SU-DHL-6 (cell line): ENCODE measurements at regions not wholly inside any gene's neighbourhood (a gene's known extent, or its start where the extent isn't known, plus 50 kb on each side); places are given as distances from the start of the nearest gene placed in this dataset.
"Not testable (repeated sequence)": the region's sequence is repeated elsewhere in the genome, so short reads cannot be mapped to it uniquely, and the experiment has no call there.

Experiments
- H2AFZ ChIP-seq: fragments of 200-600 bp; sonication (generic); 2 replicates; pipeline ENCODE4 v1.6.1; 2014; ENCODE audit warnings: low read depth, mild to moderate bottlenecking, moderate library complexity, mixed read lengths, antibody characterized with exemption, low read length; ENCODE audit not compliant: severe bottlenecking
- H3F3A ChIP-seq: fragments of 200-600 bp; shearing (Covaris generic); 2 replicates; pipeline ENCODE4 v1.6.0; 2016; ENCODE audit warnings: antibody characterized with exemption, mild to moderate bottlenecking; ENCODE audit not compliant: insufficient read depth
- H3K27ac ChIP-seq: fragments of 200-600 bp; sonication (generic); 2 replicates; pipeline ENCODE4 v1.5.1; 2016; ENCODE audit warnings: low read depth, mild to moderate bottlenecking, low read length, moderate library complexity, mixed read lengths
- H3K27me3 ChIP-seq: fragments of 200-600 bp; sonication (generic), shearing (Covaris generic); 2 replicates; pipeline ENCODE4 v1.6.0; 2014; ENCODE audit warnings: mild to moderate bottlenecking, low read length
- H3K36me3 ChIP-seq: fragments of 200-600 bp; sonication (generic); 2 replicates; pipeline ENCODE4 v1.6.1; 2014; ENCODE audit warnings: mild to moderate bottlenecking, low read length, mixed read lengths
- H3K4me2 ChIP-seq: fragments of 300-600, 200-600 bp; shearing (Covaris generic), sonication (generic); 2 replicates; pipeline ENCODE4 v1.6.0; 2014; ENCODE audit warnings: low read length, low read depth, mild to moderate bottlenecking; ENCODE audit not compliant: poor library complexity, severe bottlenecking
- H3K4me3 ChIP-seq: fragments of 200-600 bp; sonication (generic); 2 replicates; pipeline ENCODE4 v1.5.1; 2014; ENCODE audit warnings: antibody characterized with exemption, low read length, mild to moderate bottlenecking, mixed read lengths; ENCODE audit not compliant: insufficient read depth, poor library complexity, severe bottlenecking
- H3K79me2 ChIP-seq: fragments of 200-600 bp; sonication (generic); 2 replicates; pipeline ENCODE4 v1.6.1; 2014; ENCODE audit warnings: mild to moderate bottlenecking, low read length, moderate library complexity; ENCODE audit not compliant: insufficient read depth
- H3K9ac ChIP-seq: fragments of 200-600 bp; sonication (generic); 2 replicates; pipeline ENCODE4 v1.7.0; 2014; ENCODE audit warnings: mild to moderate bottlenecking, low read length
- H3K9me2 ChIP-seq: fragments of 200-600 bp; sonication (generic); replicated peaks from 2 replicates; pipeline ENCODE4 v1.6.1; 2014; ENCODE audit warnings: low read length; ENCODE audit not compliant: insufficient read depth
- H3K9me3 ChIP-seq: fragments of 200-600 bp; sonication (generic); 2 replicates; pipeline ENCODE4 v1.6.1; 2014; ENCODE audit warnings: low read length, mixed read lengths; ENCODE audit not compliant: insufficient read depth
- H4K20me1 ChIP-seq: fragments of 200-600 bp; sonication (generic); 2 replicates; pipeline ENCODE4 v1.6.1; 2014; ENCODE audit warnings: low read depth, mild to moderate bottlenecking, antibody characterized with exemption, low read length, moderate library complexity, mixed read lengths
- CTCF ChIP-seq: fragments of 200-600 bp; sonication (generic); IDR thresholded peaks from one replicate; pipeline ENCODE4 v1.5.1; 2017; ENCODE audit warnings: antibody characterized with exemption, mild to moderate bottlenecking, low read length, moderate library complexity; ENCODE audit not compliant: insufficient read depth, poor library complexity, severe bottlenecking
- EZH2phosphoT487 ChIP-seq: fragments of 200-600 bp; sonication (generic), shearing (Covaris generic); conservative IDR thresholded peaks from 2 replicates; pipeline ENCODE4 v1.6.1; 2018; ENCODE audit warnings: mild to moderate bottlenecking, antibody characterized with exemption, low read length, moderate library complexity, mixed read lengths

- Histone ChIP-seq H3K9me2 (no peaks in the 10 kb centered on the region), H4K20me1 (no peaks in the 10 kb centered on the region), H3F3A (no peaks in the 10 kb centered on the region), H3K27me3 (no peaks in the 10 kb centered on the region), H3K27ac (no peak overlapping the region), H3K9ac (no peak overlapping the region), H3K9me3 (no peaks in the 10 kb centered on the region), H3K79me2 (no peaks in the 10 kb centered on the region), H3K4me2 (no peak overlapping the region), H2AFZ (no peak overlapping the region), H3K36me3 (no peaks in the 10 kb centered on the region), H3K4me3 (no peak overlapping the region)
- TF ChIP-seq EZH2phosphoT487: no peak
- no peak for TF ChIP-seq CTCF
Measured at GRCh38 chr19:13633109-13633508, 126.8 kb upstream of the CACNA1A start.

GRCh38 chr19:13632164-13632563, 125.9 kb upstream of the CACNA1A start:
- not testable (repeated sequence) for H3K9ac ChIP-seq, H3K9me3 ChIP-seq, H3K36me3 ChIP-seq, H3K27me3 ChIP-seq, H3K27ac ChIP-seq, H3K4me3 ChIP-seq, H2AFZ ChIP-seq, H3K9me2 ChIP-seq, H3K79me2 ChIP-seq, H4K20me1 ChIP-seq, H3F3A ChIP-seq, H3K4me2 ChIP-seq

GRCh38 chr19:13629687-13630357, 123.5 kb upstream of the CACNA1A start:
- no peak overlapping the region for H3K4me2 ChIP-seq
- no peak overlapping the region for H2AFZ ChIP-seq
- no peak overlapping the region for H3K4me3 ChIP-seq
- no peak for TF ChIP-seq CTCF
- no peak for TF ChIP-seq EZH2phosphoT487
- H3K36me3 ChIP-seq: no peaks in the 10 kb centered on the region
- no peaks in the 10 kb centered on the region for H3K9me2 ChIP-seq
- H3F3A ChIP-seq: no peaks in the 10 kb centered on the region
- H3K9ac ChIP-seq: no peak overlapping the region
- H4K20me1 ChIP-seq: no peaks in the 10 kb centered on the region
- H3K27ac ChIP-seq: no peak overlapping the region
- H3K27me3 ChIP-seq: no peaks in the 10 kb centered on the region
- H3K79me2 ChIP-seq: no peaks in the 10 kb centered on the region
- H3K9me3 ChIP-seq: no peaks in the 10 kb centered on the region

GRCh38 chr19:13627531-13627930, 121.3 kb upstream of the CACNA1A start:
- Histone ChIP-seq H4K20me1 (no peaks in the 10 kb centered on the region), H3K79me2 (no peaks in the 10 kb centered on the region), H3K4me3 (no peak overlapping the region), H3K27me3 (no peaks in the 10 kb centered on the region), H3K9ac (no peak overlapping the region), H2AFZ (no peak overlapping the region), H3K9me2 (no peaks in the 10 kb centered on the region), H3F3A (no peaks in the 10 kb centered on the region), H3K36me3 (no peaks in the 10 kb centered on the region), H3K4me2 (no peak overlapping the region), H3K9me3 (no peaks in the 10 kb centered on the region), H3K27ac (no peak overlapping the region)
- TF ChIP-seq EZH2phosphoT487 (no peak), CTCF (no peak)
